HG03135 (cell line): ENCODE measurements at regions not wholly inside any gene's neighbourhood (a gene's known extent, or its start where the extent isn't known, plus 50 kb on each side); places are given as distances from the start of the nearest gene placed in this dataset.
"Not testable (repeated sequence)": the region's sequence is repeated elsewhere in the genome, so short reads cannot be mapped to it uniquely, and the experiment has no call there.

Experiments
- ATAC-seq: cut with Tn5 transposase; IDR thresholded peaks from one replicate; pipeline ENCODE4 v1.9.1; 2021; ENCODE audit warnings: mild to moderate bottlenecking, moderate library complexity; ENCODE audit not compliant: unreplicated experiment

- no peak for ATAC-seq
Observed at GRCh38 chr12:85626784-85627171, 209.4 kb downstream of the RASSF9 start.

- no peak for ATAC-seq
Observed at GRCh38 chr12:85627584-85627983, 208.6 kb downstream of the RASSF9 start.

- not testable (repeated sequence) for ATAC-seq
Observed at GRCh38 chr12:85628562-85628961, 207.6 kb downstream of the RASSF9 start.

- no peak for ATAC-seq
Observed at GRCh38 chr12:85630851-85631250, 205.4 kb downstream of the RASSF9 start.

GRCh38 chr12:85632390-85632789, 203.8 kb downstream of the RASSF9 start:
- no peak for ATAC-seq

GRCh38 chr12:85633491-85633890, 202.7 kb downstream of the RASSF9 start:
- ATAC-seq, result no peak

GRCh38 chr12:85639834-85640233, 196.4 kb downstream of the RASSF9 start:
- ATAC-seq, result no peak

- no peak for ATAC-seq
Observed at GRCh38 chr12:85641796-85642195, 194.4 kb downstream of the RASSF9 start.

- ATAC-seq, result no peak
Observed at GRCh38 chr12:85642288-85642687, 193.9 kb downstream of the RASSF9 start.

GRCh38 chr12:85642808-85643207, 193.4 kb downstream of the RASSF9 start:
- no peak for ATAC-seq

- ATAC-seq, result no peak
Observed at GRCh38 chr12:85644508-85644907, 191.7 kb downstream of the RASSF9 start.

GRCh38 chr12:85653731-85654455, 182.3 kb downstream of the RASSF9 start:
- ATAC-seq, result no peak

- ATAC-seq, result no peak
Observed at GRCh38 chr12:85654456-85654840, 181.8 kb downstream of the RASSF9 start.

GRCh38 chr12:85656561-85656960, 179.6 kb downstream of the RASSF9 start:
- no peak for ATAC-seq

GRCh38 chr12:85657251-85657650, 179.0 kb downstream of the RASSF9 start:
- ATAC-seq, result no peak

GRCh38 chr12:85657836-85658630, 178.2 kb downstream of the RASSF9 start:
- ATAC-seq, result no peak

- no peak for ATAC-seq
Observed at GRCh38 chr12:85659754-85660530, 176.3 kb downstream of the RASSF9 start.

GRCh38 chr12:85661461-85662206, 174.6 kb downstream of the RASSF9 start:
- ATAC-seq, result no peak

- no peak for ATAC-seq
Observed at GRCh38 chr12:85662207-85662602, 174.0 kb downstream of the RASSF9 start.

- ATAC-seq, result no peak
Observed at GRCh38 chr12:85663631-85664030, 172.6 kb downstream of the RASSF9 start.

GRCh38 chr12:85664429-85664828, 171.8 kb downstream of the RASSF9 start:
- no peak for ATAC-seq
